NK-92 (cell line): ENCODE measurements at regions not wholly inside any gene's neighbourhood (a gene's known extent, or its start where the extent isn't known, plus 50 kb on each side); places are given as distances from the start of the nearest gene placed in this dataset.

Experiments used
- DNase-seq: peaks from one replicate; lab custom pipeline; 2025; ENCODE audit not compliant: unreplicated experiment; lab: John Stamatoyannopoulos, UW

DNA sequence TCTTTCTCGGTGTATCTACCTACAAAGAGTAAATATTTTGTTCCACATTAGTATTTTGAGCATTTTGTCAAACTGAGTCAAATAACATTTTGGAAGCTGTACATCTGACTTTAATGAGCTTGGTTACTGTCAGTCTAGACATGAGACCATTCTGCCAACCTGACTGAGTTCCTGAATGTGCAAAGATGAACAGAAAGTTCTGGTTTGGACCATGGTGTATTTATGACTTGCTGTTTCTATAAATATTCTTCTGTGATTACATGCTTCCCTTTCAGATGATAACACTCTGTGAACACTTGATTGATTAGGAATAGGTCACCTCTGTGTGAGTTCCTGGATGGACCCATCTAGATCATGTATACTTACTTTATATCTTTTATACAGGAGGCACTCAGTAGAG is 827.8 kb downstream of the VRK1 start:
- DNase-seq = no peak

DNA sequence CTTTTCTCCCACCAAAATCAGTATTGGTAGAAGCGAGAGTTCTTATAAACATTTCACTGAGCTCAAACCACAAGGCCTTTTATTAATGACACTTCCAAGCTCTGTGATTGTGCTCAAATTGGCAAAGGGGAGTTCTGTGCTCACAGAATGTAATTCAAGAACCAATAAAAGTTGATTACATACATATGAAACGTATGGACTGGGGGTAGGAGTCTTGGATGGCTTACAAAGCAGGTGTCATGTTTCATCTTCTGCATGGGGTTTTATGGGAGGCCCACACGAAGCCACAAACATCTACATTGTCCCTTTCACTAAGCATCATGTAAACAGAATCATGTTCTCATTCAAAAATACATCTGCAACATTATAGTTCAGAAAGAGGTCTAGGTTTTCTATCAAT is 828.3 kb downstream of the VRK1 start:
- no peak for DNase-seq

DNA sequence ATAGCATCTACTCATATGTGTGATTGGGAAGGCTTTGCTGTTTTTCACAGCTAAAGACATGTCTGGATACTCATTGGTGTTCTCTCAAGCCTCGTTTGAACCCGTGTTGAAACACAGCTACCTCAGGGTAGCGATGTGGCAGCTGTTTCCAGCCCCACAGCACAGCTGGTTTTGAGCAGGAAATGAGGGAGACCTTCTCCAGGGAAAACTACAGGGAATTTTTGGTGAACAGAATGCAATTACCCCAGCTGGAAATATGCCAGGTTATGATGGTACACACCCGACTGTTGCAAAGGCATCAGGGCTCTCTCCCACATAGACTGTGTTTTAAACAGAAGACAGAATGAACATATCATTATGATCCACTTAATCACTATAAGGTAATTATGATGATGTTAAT is 828.9 kb downstream of the VRK1 start:
- no peak for DNase-seq

DNA sequence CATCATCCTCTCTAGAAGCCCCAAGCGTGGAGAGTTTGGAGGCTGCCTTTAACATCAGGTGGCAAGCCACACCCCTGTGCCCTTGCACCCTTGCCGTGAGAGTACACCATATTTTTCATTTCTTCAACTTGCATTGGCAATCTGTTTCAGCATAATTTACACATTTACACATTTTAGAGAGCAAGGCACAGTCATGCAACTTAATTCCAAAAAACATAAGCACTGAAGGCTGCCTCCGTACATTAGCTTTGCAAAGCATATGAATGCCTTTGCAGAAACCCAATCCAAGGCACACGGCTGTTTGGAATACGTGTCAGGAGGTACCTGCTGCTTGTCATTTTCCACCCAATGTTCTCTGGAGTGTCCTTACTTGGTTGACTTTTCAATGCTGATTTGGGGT is 833.1 kb downstream of the VRK1 start:
- DNase-seq = no peak

DNA sequence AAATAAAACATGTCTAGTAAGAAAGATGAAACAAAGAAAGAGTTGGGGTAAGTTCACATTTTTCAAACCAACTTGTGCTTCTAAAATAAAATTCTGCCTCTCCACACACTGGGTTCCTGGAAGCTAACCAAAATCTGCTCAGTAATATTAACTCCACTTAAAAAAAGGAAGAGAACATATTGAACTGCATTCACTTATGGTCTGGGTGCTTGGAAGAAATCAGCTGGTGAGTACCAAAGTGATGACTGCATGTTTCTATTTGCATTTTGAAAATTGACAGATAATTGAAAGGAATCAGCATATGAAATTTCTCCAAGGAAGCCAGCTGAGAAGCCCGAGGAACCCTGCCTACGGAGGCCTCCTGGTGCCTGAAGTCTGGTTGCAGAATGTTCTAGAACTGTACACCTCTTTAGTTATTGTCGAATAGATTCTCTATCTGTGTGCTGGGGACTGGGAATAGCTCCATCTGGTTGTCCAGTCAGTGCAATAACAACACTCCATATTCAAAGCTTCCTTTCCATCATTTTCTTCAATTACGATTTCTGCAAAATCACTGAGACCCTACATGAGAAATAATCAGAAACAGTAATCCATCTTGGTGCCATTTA is 836.1 kb downstream of the VRK1 start:
- DNase-seq = no peak

DNA sequence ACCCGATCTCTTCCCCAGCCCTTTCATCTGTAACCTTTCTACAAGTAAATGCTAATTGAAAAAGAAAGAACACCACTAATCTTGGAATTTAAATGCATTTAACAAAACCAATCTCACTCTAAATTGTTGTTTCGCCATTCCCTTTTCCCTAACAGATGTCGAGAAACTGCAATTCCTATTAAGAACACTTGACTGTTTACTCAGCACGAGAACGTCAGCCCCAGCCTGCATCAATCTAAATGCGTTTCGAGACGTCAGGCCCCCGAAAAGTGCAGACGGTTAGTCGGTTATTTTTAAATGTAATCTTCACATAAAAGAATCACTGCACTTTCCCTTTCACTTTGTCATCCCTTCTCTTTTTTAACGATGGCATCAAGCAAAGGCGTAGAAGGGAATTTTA is 837.6 kb downstream of the VRK1 start:
- DNase-seq = no peak

DNA sequence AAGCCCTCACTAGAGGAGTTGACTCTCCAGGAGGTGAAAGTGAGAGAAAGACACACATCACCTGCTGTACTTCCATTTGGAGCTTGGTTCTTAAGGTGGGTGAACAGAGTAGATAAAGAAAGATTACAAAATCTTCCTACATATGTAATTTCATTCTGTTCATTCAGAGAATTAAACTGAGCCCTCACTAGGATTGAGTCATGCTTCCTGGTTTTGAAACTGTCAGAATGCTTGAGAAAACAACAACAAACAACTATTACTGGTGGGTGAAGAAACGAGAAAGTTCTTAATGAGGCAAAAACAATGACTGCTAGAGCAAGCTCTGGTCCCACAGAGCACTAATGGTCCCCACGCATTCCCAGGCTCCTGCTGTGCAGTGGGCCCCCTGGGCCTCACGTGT is 841.7 kb downstream of the VRK1 start:
- no peak for DNase-seq

DNA sequence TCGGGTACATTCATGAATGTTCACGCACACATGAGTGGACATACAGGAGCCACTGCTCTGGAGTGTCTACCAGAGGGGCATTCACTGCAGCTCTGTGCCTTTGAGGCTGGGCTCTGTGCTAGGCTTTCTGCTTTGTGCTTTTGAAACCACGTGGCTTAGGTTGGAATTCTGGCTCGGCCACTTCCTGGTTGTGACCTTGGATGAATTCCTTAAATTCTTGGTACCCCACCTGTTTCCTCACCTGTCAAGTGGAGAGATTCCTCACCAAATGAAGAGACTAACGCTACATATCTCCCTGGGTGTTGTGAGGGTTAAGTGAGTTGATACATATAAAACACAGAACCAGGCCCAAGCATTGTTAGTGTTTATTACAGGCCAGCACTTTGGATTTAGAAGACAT is 842.8 kb downstream of the VRK1 start:
- DNase-seq = no peak

DNA sequence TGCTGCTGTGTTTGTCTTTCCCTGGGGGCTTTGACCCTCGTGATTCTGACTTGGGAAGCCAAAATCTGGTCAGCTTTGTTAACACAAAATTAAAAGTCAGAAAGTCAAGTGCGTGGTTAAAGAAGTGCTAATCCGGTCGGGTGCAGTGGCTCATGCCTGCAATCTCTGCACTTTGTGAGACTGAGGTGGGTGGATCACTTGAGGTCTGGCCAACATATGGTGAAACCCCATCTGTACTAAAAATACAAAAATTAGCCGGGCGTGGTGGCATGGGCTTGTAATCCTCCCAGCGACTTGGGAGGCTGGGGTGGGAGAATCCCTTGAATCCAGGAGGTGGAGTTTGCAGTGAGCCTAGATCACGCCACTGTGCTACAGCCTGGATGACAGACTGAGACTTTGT is 844.6 kb downstream of the VRK1 start:
- DNase-seq = no peak

DNA sequence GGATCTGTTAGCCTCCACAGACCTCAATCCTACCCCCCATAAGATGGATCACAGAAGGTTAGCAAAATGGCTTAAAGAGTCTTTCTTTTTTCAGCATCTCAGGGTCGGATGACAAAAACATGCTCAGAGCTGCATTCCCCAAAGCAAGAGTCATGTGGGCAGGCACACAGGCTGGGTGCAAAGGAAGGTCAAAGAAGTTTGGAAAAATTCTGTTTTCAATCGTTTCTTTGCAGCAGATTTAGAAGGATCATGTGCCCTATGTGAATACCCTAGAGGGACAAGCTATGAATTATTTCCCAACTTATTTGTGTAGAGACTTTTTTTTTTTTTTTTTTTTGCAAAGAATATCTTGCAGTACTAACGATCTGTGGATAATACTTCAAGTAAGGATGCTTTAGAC is 845.4 kb downstream of the VRK1 start:
- DNase-seq = no peak

DNA sequence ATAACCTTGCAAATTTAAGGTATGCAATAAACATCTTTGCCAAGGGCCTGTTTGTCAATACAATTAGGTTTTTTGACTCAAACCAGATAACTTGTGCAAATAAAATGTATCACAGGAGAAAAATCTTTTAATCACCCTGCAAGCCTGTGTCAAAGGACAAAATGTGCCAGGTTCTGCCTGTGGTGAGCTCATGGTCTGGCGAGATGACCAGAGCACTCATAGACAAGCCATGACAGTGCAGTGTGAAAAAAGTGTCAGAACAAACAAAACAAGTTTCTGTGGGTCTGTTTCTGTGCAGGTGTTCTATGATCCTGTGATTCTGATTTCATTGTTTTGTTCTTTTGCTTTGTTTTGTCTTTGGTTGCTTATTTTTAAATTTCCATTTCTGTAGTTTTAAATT is 847.2 kb downstream of the VRK1 start:
- DNase-seq = no peak

DNA sequence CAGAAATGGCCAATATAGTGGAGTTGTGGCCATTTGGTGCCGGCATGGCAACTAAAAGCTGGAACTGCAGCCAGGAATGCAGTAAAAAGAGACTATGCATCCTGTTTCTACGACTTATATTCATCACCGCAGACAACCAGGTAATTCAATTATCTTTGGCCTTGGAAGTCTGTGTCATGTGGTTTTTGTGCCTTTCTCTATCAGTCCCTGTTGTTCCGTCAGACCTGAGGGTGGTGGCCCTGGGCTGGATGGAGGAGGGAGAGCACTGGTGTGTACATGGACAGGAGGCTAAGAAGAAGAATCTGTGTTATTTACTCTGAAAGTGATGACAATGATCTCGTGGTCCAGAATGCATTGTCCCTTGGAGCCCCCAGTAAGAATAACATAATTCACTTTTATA is 852.6 kb downstream of the VRK1 start:
- no peak for DNase-seq

DNA sequence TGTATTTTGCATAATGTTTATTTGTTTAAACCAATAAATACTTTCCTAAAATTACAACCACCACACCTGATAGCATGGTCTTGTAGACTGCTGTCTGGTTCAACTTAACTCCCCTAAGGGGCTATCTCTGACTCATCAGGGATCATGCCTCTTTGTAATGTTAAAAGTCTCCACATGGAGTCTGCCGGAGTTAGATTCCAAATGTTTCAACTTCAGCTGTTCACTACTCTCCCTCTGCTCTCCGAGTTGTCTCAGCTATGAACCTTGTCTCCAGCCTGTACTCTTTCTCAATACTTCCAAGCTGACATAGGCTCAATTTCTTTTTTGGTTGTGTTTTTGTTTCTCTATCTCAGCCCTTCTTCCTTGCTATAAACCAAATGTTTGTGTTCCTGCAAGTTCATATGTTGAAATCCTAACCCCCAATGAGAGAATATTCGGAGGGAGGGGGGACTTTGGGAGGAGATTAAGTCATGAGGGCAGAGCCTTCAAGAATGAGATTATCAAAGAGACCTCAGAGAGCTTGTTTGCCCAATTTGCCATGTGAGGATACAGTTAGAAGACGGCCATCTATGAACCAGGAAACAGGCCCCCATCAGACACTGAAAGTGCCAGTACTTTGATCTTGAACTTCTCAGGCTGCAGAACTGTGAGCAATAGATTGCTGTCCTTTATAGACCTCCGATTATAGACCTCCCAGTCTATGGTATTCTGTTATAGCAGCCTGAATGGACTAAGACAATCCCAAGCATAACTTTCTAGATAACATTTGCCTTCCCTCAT is 858.2 kb downstream of the VRK1 start:
- DNase-seq = no peak

DNA sequence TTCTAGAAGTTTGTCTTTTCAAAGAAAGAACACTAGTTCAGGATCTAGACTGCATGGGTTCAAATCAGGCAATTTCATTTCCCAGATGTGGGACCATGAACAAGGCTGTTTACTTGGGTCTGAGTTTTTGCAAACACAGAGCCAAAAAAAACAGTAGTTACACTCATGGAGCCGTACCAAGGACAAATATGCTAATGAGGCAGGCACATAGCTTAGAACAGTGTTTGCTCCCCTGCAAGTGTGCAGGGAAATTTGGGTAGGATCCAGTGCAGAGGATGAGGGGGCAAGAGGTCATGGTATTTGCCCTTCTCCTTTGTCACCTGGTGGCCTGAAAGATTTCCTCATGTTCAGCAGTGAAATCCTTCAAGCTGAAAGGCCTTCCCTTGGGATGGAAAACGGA is 860.4 kb downstream of the VRK1 start:
- DNase-seq = no peak

DNA sequence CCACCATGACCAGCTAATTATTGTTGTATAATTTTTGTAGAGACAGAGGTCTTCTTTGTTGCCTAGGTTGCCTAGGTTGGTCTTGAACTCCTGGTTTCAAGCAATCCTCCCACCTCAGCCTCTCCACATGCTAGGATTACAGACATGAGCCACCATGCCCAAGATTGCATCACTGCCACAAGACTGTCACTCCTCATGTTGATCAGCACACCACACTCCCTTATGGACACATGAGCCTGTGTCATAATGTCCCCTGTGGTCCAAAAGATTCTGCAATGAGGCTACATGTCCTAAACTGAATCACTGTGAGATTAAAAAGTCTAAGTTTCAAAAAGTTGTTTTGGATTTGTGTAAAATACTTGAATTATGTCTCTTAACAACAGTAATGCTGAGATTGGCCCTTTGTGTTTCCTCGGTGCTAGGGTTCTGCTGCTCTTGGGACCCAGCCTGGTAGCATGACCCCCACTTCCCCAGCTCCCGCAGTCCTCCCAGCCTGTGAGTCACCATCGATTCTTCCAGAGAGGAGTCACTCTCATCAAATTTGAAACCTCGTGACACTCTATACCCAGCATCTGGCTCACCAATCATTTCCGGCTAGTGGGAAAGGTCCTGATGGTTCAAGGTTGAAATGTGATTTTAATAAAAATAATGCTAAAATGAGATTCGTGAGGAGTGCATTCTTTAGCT is 890.9 kb downstream of the VRK1 start:
- DNase-seq = no peak

DNA sequence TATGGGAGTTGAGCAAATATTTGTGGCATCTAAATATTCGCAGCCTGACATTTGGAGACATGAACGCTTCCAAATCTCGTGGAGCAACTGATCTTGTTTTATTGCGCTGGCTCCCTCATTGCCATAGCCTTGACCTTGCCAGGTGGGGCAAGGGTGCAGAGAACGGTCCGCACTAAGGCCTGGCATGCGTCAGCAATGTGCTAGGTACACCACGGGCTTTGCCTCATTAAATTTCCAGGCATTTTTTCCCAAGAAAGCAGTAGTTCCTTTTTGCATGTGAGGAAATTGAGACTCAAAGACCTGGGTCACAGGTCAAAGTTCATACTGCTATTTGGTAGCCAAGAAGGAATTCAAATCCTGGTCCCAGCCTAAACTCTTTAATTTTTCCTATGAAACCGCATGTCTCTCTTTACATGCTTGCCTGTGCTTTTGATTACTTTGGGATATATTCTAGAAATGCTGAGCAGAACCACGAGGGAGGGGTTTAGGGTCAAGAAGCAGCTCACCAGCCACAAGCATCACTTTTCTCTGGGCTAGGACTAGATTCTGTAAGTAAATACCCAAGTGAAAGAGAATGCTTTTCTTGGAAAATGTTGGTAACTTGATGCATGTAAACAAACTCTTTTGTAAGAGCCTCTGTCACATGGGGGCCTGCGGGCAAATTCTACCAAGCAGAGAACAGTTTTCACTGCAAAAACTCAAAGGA is 891.6 kb downstream of the VRK1 start:
- DNase-seq = no peak

DNA sequence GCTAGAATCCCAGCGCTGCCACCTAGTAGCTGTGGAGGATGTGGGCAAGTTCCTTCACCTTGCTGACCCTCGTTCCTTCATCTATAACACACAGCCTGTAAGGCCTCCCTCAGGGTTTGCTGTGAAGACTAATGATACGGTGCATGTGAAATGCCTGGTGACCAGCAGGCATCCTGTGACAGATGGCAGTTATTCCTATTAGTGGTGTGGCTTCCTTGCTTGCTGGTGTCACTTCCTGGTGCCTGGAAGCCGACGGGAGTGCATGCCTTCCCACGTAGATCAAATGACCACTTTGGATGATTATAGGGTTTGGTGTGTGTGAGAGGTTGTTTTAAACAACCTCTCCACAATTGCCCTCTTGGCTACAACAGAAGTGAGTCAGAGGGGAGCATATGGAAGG is 894.9 kb downstream of the VRK1 start:
- no peak for DNase-seq

DNA sequence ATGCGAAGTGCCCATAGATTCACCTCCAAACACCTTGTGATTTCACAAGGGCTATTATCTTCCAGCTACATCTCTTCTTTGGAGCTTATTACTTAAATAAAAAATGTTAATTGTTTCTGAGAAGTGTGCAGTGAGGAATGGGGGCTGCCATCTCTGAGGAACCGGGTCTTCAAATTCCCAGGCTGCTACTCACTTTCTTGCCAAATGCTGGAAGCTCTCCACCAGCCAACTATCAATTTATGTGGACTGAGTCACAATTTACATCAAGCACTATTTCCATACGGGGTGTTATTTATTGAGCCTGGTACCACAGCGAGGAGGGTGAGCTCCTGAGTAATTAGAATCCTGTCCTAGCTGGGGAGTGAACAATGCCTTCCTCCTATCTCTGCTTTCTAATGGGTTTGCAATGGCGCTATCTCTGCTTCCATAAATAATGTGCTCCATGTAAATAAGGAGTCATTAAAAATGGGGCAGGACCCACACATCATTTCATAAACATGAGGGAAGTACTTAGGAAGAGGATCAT is 898.3 kb downstream of the VRK1 start:
- no peak for DNase-seq

DNA sequence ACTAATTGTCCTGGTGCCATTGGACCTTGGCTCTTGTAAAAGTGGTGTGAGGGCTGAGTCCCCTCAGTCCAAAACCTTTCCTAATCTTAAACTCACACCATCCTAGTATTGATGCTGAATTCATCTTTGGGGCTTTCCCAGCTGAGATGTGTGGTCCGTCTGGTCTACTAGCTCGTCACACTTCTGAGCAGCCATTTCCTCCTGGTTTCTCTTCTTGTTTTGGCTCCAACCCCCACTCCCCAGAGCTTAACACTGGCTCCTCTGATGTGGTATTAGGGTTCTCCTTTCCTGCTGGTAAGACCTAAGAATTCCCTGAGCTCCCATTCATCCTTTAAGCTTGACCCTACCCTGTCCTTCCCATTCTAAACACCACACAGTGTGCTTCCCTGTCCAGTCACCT is 900.6 kb downstream of the VRK1 start:
- no peak for DNase-seq

DNA sequence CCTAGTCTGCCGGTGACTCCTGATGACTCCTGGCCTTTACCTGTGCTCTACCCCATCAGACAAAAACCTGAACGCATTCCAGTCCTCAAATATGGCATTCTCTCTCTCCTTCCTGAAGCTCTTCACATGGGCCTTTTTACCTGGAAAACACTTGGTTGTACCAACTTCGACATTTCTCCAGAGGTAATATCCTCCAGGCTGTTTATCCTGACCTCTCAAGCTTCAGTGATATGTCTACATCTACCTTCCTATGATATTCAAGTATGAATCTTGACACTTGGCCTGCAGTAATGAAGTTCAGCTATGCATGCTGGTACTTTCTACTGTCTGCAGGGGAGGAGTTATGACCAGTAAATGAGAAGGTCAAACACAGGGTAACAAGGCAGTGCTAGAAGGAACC is 901.8 kb downstream of the VRK1 start:
- no peak for DNase-seq

DNA sequence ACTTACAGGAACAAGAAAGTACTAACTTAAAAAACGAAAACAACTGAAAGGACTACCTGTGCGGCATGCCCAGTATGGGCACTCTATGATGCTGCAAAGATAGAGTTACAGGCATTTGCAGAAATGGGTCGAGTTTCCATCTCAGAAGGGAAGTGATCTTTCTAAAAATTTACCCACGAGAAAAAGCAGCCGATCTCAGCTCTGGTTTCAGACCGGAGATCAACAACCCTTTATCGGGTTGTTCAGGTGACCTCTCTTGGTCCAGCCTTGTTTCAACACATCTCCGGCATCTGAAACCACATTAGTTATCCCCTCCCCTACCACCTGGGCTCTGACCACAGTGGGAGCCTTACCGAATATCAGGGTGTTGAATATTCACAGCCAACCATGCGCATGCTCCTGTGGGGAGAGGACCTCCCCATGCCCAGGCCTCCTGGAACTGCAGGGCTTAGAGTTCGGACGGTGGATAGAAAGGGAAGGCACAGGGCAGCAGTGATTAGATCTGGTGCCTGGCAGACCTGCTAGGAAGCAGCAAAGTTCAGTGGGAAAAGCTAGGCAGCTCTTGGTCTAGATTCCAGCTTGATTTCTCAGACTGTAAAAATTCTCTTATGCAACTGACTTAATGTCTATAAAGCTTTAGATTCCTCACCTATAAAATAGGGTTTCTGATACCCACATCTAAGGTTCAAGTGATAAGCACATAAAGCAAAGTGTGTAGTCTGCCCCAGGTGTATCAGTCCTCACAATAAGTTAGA is 906.0 kb downstream of the VRK1 start:
- no peak for DNase-seq
